Nephron (organoid): ENCODE measurements at regions not wholly inside any gene's neighbourhood (a gene's known extent, or its start where the extent isn't known, plus 50 kb on each side); places are given as distances from the start of the nearest gene placed in this dataset.

ENCODE experiments used
- H3K27ac Mint-ChIP-seq, 3 experiments: 2 replicates each; pipeline ENCODE4 v1.8.0; 2020; ENCODE audit warnings: mixed read lengths in 3 of 3, mild to moderate bottlenecking in 2 of 3, moderate library complexity in 1 of 3
- H3K27me3 Mint-ChIP-seq: 2 replicates; pipeline ENCODE4 v1.8.0; 2021; ENCODE audit warnings: low read depth, mild to moderate bottlenecking, moderate library complexity, mixed read lengths
- H3K36me3 Mint-ChIP-seq: 2 replicates; pipeline ENCODE4 v1.8.0; 2020; ENCODE audit warnings: low read depth, mixed read lengths
- H3K4me1 Mint-ChIP-seq: 2 replicates; pipeline ENCODE4 v1.8.0; 2020; ENCODE audit warnings: mixed read lengths
- H3K4me3 Mint-ChIP-seq, 3 experiments: 2 replicates each; pipeline ENCODE4 v1.8.0; 2020; ENCODE audit warnings: mild to moderate bottlenecking in 3 of 3, mixed read lengths in 3 of 3, moderate library complexity in 2 of 3
- H3K9me3 Mint-ChIP-seq: 2 replicates; pipeline ENCODE4 v1.8.0; 2020; ENCODE audit warnings: mixed read lengths
- CTCF ChIP-seq, 3 experiments: fragments of 200-600 bp; sonication (generic); IDR thresholded peaks; one replicate each; pipeline ENCODE4 v1.5.0; 2021; ENCODE audit warnings: antibody characterized with exemption in 3 of 3; ENCODE audit not compliant: unreplicated experiment in 3 of 3

- H3K27me3 Mint-ChIP-seq, result no peaks in the 10 kb centered on the region
- H3K4me3 Mint-ChIP-seq, result no peak overlapping the region
- no peaks in the 10 kb centered on the region for H3K9me3 Mint-ChIP-seq
- no peaks in the 10 kb centered on the region for H3K4me1 Mint-ChIP-seq
- H3K36me3 Mint-ChIP-seq, result no peaks in the 10 kb centered on the region
- no peak for TF ChIP-seq CTCF (IDR thresholded peaks at IDR 0.05; ENCODE audit: unreplicated experiment in 3 of 3)
- no peak overlapping the region for H3K27ac Mint-ChIP-seq
These were observed 174.8 kb downstream of the BMP2 start for GRCh38 chr20:6942266-6942665.

DNA sequence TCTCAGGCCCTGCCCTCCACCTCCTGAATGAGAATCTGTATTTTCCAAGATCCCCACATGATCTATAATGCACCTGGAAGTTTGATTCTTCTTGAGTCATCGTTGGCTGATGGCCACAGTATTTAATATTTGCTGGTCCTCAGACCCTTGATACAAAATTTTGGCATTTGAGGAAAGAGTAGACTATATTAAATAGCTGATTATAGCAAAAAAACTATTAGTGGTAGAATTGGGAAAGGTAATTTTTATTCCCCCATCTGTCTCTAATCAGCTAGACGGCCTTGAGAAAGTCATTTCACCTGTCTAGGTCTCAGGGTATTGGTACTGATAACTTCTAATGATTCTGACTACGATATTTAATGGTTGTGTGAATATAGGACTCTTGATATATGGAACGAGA, 176.8 kb downstream of the BMP2 start:
- no peaks in the 10 kb centered on the region for H3K9me3 Mint-ChIP-seq
- H3K27me3 Mint-ChIP-seq, result no peaks in the 10 kb centered on the region
- H3K4me3 Mint-ChIP-seq, result no peak overlapping the region
- no peaks in the 10 kb centered on the region for H3K4me1 Mint-ChIP-seq
- H3K36me3 Mint-ChIP-seq, result no peaks in the 10 kb centered on the region
- no peak for TF ChIP-seq CTCF (IDR thresholded peaks at IDR 0.05; ENCODE audit: unreplicated experiment in 3 of 3)
- H3K27ac Mint-ChIP-seq, result no peak overlapping the region

- Mint-ChIP-seq H3K4me3 (no peak overlapping the region), H3K36me3 (no peaks in the 10 kb centered on the region), H3K27ac (no peak overlapping the region), H3K9me3 (peaks cover 5% of the 10 kb centered on the region), H3K27me3 (no peaks in the 10 kb centered on the region), H3K4me1 (no peaks in the 10 kb centered on the region)
- TF ChIP-seq CTCF (IDR thresholded peaks at IDR 0.05; ENCODE audit: unreplicated experiment in 3 of 3), result no peak
These were observed 186.1 kb downstream of the BMP2 start for GRCh38 chr20:6953611-6954010.

GRCh38 chr20:6954219-6954618, 186.7 kb downstream of the BMP2 start:
- H3K4me3 Mint-ChIP-seq, result no peak overlapping the region
- no peak overlapping the region for H3K27ac Mint-ChIP-seq
- TF ChIP-seq CTCF (IDR thresholded peaks at IDR 0.05; ENCODE audit: unreplicated experiment in 3 of 3), result no peak
- no peaks in the 10 kb centered on the region for H3K27me3 Mint-ChIP-seq
- H3K9me3 Mint-ChIP-seq, result peaks cover 5% of the 10 kb centered on the region
- H3K36me3 Mint-ChIP-seq, result no peaks in the 10 kb centered on the region
- H3K4me1 Mint-ChIP-seq, result no peaks in the 10 kb centered on the region

- H3K36me3 Mint-ChIP-seq, result no peaks in the 10 kb centered on the region
- peaks cover 5% of the 10 kb centered on the region for H3K9me3 Mint-ChIP-seq
- no peaks in the 10 kb centered on the region for H3K4me1 Mint-ChIP-seq
- no peak overlapping the region for H3K27ac Mint-ChIP-seq
- no peak for TF ChIP-seq CTCF (IDR thresholded peaks at IDR 0.05; ENCODE audit: unreplicated experiment in 3 of 3)
- H3K27me3 Mint-ChIP-seq, result no peaks in the 10 kb centered on the region
- no peak overlapping the region for H3K4me3 Mint-ChIP-seq
These were observed 188.6 kb downstream of the BMP2 start for GRCh38 chr20:6956056-6956455.

GRCh38 chr20:6956574-6956973, 189.1 kb downstream of the BMP2 start:
- Mint-ChIP-seq H3K36me3 (no peaks in the 10 kb centered on the region), H3K9me3 (peaks cover 1% of the 10 kb centered on the region), H3K27me3 (no peaks in the 10 kb centered on the region), H3K4me1 (no peaks in the 10 kb centered on the region), H3K27ac (no peak overlapping the region), H3K4me3 (no peak overlapping the region)
- TF ChIP-seq CTCF (IDR thresholded peaks at IDR 0.05; ENCODE audit: unreplicated experiment in 3 of 3), result no peak
